ENCODE measurements at regions not wholly inside any gene's neighbourhood (a gene's known extent, or its start where the extent isn't known, plus 50 kb on each side); places are given as distances from the start of the nearest gene placed in this dataset.

GRCh38 chr15:91541286-91541685 is 312.2 kb upstream of the SLCO3A1 start:
- TF ChIP-seq CTCF (IDR thresholded peaks at IDR 0.05; ENCODE audit: low read depth, low read length, missing input control) (no peak), REST (IDR thresholded peaks at IDR 0.05) (no peak), YY1 (IDR thresholded peaks at IDR 0.05) (no peak), GABPA (IDR thresholded peaks at IDR 0.05 in 1 of 2, conservative IDR thresholded peaks at IDR 0.05 in 1 of 2) (no peak), RAD21 (IDR thresholded peaks at IDR 0.05) (no peak), SP1 (IDR thresholded peaks at IDR 0.05) (no peak), FOXA1 (IDR thresholded peaks at IDR 0.05) (no peak), JUND (IDR thresholded peaks at IDR 0.05) (no peak), MAX (IDR thresholded peaks at IDR 0.05) (no peak), HNF4A (conservative IDR thresholded peaks at IDR 0.05) (no peak), ZBTB33 (IDR thresholded peaks at IDR 0.05) (no peak)
